HCT116 (cell line): ENCODE measurements at regions not wholly inside any gene's neighbourhood (a gene's known extent, or its start where the extent isn't known, plus 50 kb on each side); places are given as distances from the start of the nearest gene placed in this dataset.

ENCODE experiments used
- ATAC-seq: fragments of 200-7000 bp; cut with Tn5 transposase; 2 replicates; pipeline ENCODE4 v1.9.1; 2020; ENCODE audit warnings: mild to moderate bottlenecking, moderate library complexity
- BruUV-seq: library from RNA; stranded (reverse); fragments of 400-500 nt; replicated peaks from 2 replicates; lab custom pipeline; 2021; lab: Mats Ljungman, UMichigan
- CTCF ChIA-PET: fragments of 300-600 bp; sonication (Branson Sonifier 250); formaldehyde crosslinking; loops from one replicate; lab custom pipeline; 2021; ENCODE audit warnings: antibody characterized with exemption; lab: Charles Lee
- POLR2A ChIA-PET: fragments of 300-600, 350-600 bp; sonication (Branson Sonifier 250); formaldehyde crosslinking; loops from one replicate; lab custom pipeline; 2021; ENCODE audit warnings: antibody characterized with exemption; lab: Charles Lee
- RAD21 ChIA-PET, 2 experiments: fragments of 300-600 bp; sonication (Branson Sonifier 250); formaldehyde crosslinking; loops; one replicate each; lab custom pipeline; 2023; ENCODE audit warnings: low total read pairs in 2 of 2; ENCODE audit not compliant: uncharacterized antibody in 2 of 2, unreplicated experiment in 2 of 2, low non-redundant PET in 1 of 2; lab: Charles Lee
- DNase-seq: peaks from one replicate; pipeline ENCODE4 v3.0.0-alpha.2; 2010; ENCODE audit warnings: low read depth, low spot score
- H2AFZ ChIP-seq: fragments of 200-600 bp; shearing (Covaris generic), sonication (generic); 2 replicates; pipeline ENCODE4 v1.6.1; 2017; ENCODE audit warnings: low read depth, mixed run types, mixed read lengths, antibody characterized with exemption, low read length; ENCODE audit not compliant: poor library complexity, severe bottlenecking
- H3K27ac ChIP-seq: 2 replicates; pipeline ENCODE4 v1.5.1; 2012; ENCODE audit warnings: low read depth, low read length
- H3K27me3 ChIP-seq: fragments of 200-600 bp; sonication (generic); 2 replicates; pipeline ENCODE4 v1.6.1; 2016; ENCODE audit warnings: mixed run types, low read length, mixed read lengths; ENCODE audit not compliant: insufficient read depth
- H3K36me3 ChIP-seq, 2 experiments: fragments of 200-500 bp in 1 of 2; fragments of 200-600 bp in 1 of 2; sonication (Bioruptor generic) in 1 of 2; sonication (generic) in 1 of 2; 2 replicates each; pipeline versions ENCODE4 v1.5.1 to v1.6.1; 2014 to 2016; ENCODE audit warnings: low read length in 2 of 2, inconsistent platforms in 1 of 2, mixed read lengths in 1 of 2, mixed run types in 1 of 2; ENCODE audit not compliant: insufficient read depth in 2 of 2, control insufficient read depth in 1 of 2
- H3K4me1 ChIP-seq, 2 experiments: fragments of 200-600 bp in 1 of 2; sonication (generic) in 1 of 2; 2 replicates each; pipeline versions ENCODE4 v1.5.1 to v1.6.1; 2012 to 2017; ENCODE audit warnings: low read length in 2 of 2, inconsistent platforms in 1 of 2, mild to moderate bottlenecking in 1 of 2, mixed read lengths in 1 of 2, mixed run types in 1 of 2, moderate library complexity in 1 of 2; ENCODE audit not compliant: insufficient read depth in 2 of 2, control insufficient read depth in 1 of 2
- H3K4me2 ChIP-seq: fragments of 200-600 bp; sonication (generic); 2 replicates; pipeline ENCODE4 v1.6.1; 2017; ENCODE audit warnings: mixed run types, low read length, mixed read lengths
- H3K4me3 ChIP-seq, 2 experiments: fragments of 200-600 bp in 1 of 2; sonication (generic) in 1 of 2; replicated peaks in 1 of 2; 2 replicates each; pipeline ENCODE4 v1.5.1; 2011 to 2016; ENCODE audit warnings: low read length in 2 of 2, control low read depth in 1 of 2, low read depth in 1 of 2, mild to moderate bottlenecking in 1 of 2, mixed read lengths in 1 of 2, mixed run types in 1 of 2
- H3K79me2 ChIP-seq: fragments of 200-600 bp; sonication (generic); 2 replicates; pipeline ENCODE4 v1.6.1; 2017; ENCODE audit warnings: mild to moderate bottlenecking, mixed run types, low read length, moderate library complexity, mixed read lengths; ENCODE audit not compliant: insufficient read depth
- H3K9ac ChIP-seq: fragments of 200-600 bp; sonication (generic); 2 replicates; pipeline ENCODE4 v1.6.1; 2016; ENCODE audit warnings: low read length, mixed read lengths
- H3K9me2 ChIP-seq: fragments of 200-600 bp; sonication (generic), shearing (Covaris generic); 2 replicates; pipeline ENCODE4 v1.6.1; 2017; ENCODE audit warnings: mixed run types, mild to moderate bottlenecking, moderate library complexity; ENCODE audit not compliant: insufficient read depth
- H3K9me3 ChIP-seq, 2 experiments: fragments of 200-500 bp in 1 of 2; fragments of 200-600 bp in 1 of 2; sonication (Bioruptor generic) in 1 of 2; sonication (generic) in 1 of 2; 2 replicates each; pipeline ENCODE4 v1.6.1; 2014 to 2017; ENCODE audit warnings: low read length in 2 of 2, mixed read lengths in 2 of 2, inconsistent platforms in 1 of 2, low read depth in 1 of 2, mild to moderate bottlenecking in 1 of 2, mixed run types in 1 of 2, moderate library complexity in 1 of 2; ENCODE audit not compliant: control insufficient read depth in 1 of 2, insufficient read depth in 1 of 2
- H4K20me1 ChIP-seq: fragments of 200-600 bp; sonication (generic), shearing (Covaris generic); 2 replicates; pipeline ENCODE4 v1.6.1; 2017; ENCODE audit warnings: mixed run types, mild to moderate bottlenecking, moderate library complexity; ENCODE audit not compliant: insufficient read depth
- EZH2 ChIP-seq: fragments of 200-600 bp; sonication (generic); IDR thresholded peaks from 2 replicates; pipeline ENCODE4 v1.6.1; 2017; ENCODE audit warnings: antibody characterized with exemption, mixed run types
- FOSL1 ChIP-seq: IDR thresholded peaks from 2 replicates; pipeline ENCODE4 v1.6.1; 2012; ENCODE audit warnings: low read depth
- JUND ChIP-seq: IDR thresholded peaks from 2 replicates; pipeline ENCODE4 v1.6.1; 2012
- MAX ChIP-seq: IDR thresholded peaks from 2 replicates; pipeline ENCODE4 v1.6.1; 2012
- POLR2A ChIP-seq: IDR thresholded peaks from 2 replicates; pipeline ENCODE4 v1.7.0; 2011; ENCODE audit warnings: borderline replicate concordance; ENCODE audit not compliant: insufficient read depth, insufficient read length; ENCODE audit errors: extremely low read depth
- RAD21 ChIP-seq: IDR thresholded peaks from 2 replicates; pipeline ENCODE4 v1.6.1; 2012; ENCODE audit warnings: low read depth, mild to moderate bottlenecking
- REST ChIP-seq: IDR thresholded peaks from 2 replicates; pipeline ENCODE4 v1.6.1; 2012; ENCODE audit warnings: low read depth
- SIN3A ChIP-seq: IDR thresholded peaks from 2 replicates; pipeline ENCODE4 v1.6.1; 2012; ENCODE audit warnings: low read depth
- SRF ChIP-seq: IDR thresholded peaks from 2 replicates; pipeline ENCODE4 v1.6.1; 2012; ENCODE audit warnings: low read depth
- TCF7L2 ChIP-seq: IDR thresholded peaks from 2 replicates; pipeline ENCODE4 v1.7.0; 2011; ENCODE audit warnings: borderline replicate concordance, inconsistent platforms; ENCODE audit not compliant: insufficient read depth, insufficient read length; ENCODE audit errors: extremely low read depth
- YY1 ChIP-seq: IDR thresholded peaks from 2 replicates; pipeline ENCODE4 v1.6.1; 2011; ENCODE audit warnings: low read length, low read depth, moderate library complexity, mild to moderate bottlenecking; ENCODE audit not compliant: insufficient replicate concordance; ENCODE audit errors: extremely low read depth
- ZNF274 ChIP-seq: fragments of 200-500 bp; sonication (Bioruptor generic); IDR thresholded peaks from 2 replicates; pipeline ENCODE4 v1.6.1; 2014; ENCODE audit warnings: mild to moderate bottlenecking, low read depth, low read length, inconsistent platforms
- intact Hi-C: fragments of 100-400 bp; cut with micrococcal nuclease; formaldehyde crosslinking; loops from 2 replicates; pipeline ENCODE4 v1.10.0; 2022

- Histone ChIP-seq H3K9ac (no peak overlapping the region), H3K4me3 (no peak overlapping the region), H3K9me2 (no peaks in the 10 kb centered on the region), H3K36me3 (no peaks in the 10 kb centered on the region), H3K27me3 (no peaks in the 10 kb centered on the region), H3K4me1 (no peaks in the 10 kb centered on the region), H3K27ac (no peak overlapping the region), H3K9me3 (peaks cover 4 to 5% of the 10 kb centered on the region in 2 experiments; a peak in 3 of 4 replicates), H3K4me2 (no peak overlapping the region), H2AFZ (no peak overlapping the region), H3K79me2 (no peaks in the 10 kb centered on the region), H4K20me1 (no peaks in the 10 kb centered on the region)
- CTCF ChIA-PET: no interaction called here
- intact Hi-C loops: no loop called here
- TF ChIP-seq FOSL1 (no peak), JUND (no peak), ZNF274 (no peak), MAX (no peak), TCF7L2 (no peak), SIN3A (no peak), POLR2A (no peak), EZH2 (no peak), SRF (no peak), YY1 (no peak), REST (no peak), RAD21 (no peak)
- ATAC-seq (no peak), DNase-seq (no peak)
- POLR2A ChIA-PET: no interaction called here
- RAD21 ChIA-PET: no interaction called here
- BruUV-seq: no TSS peak
Observed at GRCh38 chr2:35545301-35545700, 810.3 kb upstream of the CRIM1 start.
